ENCODE measurements at regions not wholly inside any gene's neighbourhood (a gene's known extent, or its start where the extent isn't known, plus 50 kb on each side); places are given as distances from the start of the nearest gene placed in this dataset.

DNA sequence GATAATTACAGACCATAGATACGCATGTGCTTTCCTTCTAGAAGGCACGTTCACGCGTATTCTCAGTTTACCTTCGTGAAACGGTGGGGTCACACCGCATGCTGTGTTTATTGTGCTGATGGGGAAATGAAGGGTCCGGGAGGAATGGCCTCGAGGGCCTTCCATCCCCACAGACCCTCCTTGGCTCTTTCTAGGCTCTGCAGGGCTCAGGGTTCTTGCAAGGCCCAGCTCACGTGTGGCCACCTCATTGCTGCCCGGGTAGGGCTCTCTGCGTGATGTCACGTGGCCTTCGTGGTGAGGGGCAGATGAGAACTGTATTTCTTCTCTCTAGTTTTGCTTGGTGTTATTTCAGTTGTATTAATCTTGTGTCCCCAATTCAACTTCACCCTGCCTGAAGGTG lies 133.5 kb upstream of the ALKAL2 start:
- TF ChIP-seq GLIS3 (CRISPR knock-in tag; IDR thresholded peaks at IDR 0.05) (no peak), ESRRG (CRISPR knock-in tag; IDR thresholded peaks at IDR 0.05) (no peak), ZNF70 (CRISPR knock-in tag; IDR thresholded peaks at IDR 0.05) (no peak), ZC3H10 (CRISPR knock-in tag; IDR thresholded peaks at IDR 0.05) (no peak), ZNF565 (CRISPR knock-in tag; conservative IDR thresholded peaks at IDR 0.05; ENCODE audit: low read depth) (no peak), ZFP30 (CRISPR knock-in tag; IDR thresholded peaks at IDR 0.05) (no peak), ISL1 (CRISPR knock-in tag; IDR thresholded peaks at IDR 0.05) (no peak), TOX (CRISPR knock-in tag; IDR thresholded peaks at IDR 0.05; ENCODE audit: borderline replicate concordance) (no peak), ARNTL (CRISPR knock-in tag; IDR thresholded peaks at IDR 0.05; ENCODE audit: borderline replicate concordance, low read depth) (no peak), SNAI2 (CRISPR knock-in tag; IDR thresholded peaks at IDR 0.05) (no peak)
- TF ChIP-seq, protein P1, sequence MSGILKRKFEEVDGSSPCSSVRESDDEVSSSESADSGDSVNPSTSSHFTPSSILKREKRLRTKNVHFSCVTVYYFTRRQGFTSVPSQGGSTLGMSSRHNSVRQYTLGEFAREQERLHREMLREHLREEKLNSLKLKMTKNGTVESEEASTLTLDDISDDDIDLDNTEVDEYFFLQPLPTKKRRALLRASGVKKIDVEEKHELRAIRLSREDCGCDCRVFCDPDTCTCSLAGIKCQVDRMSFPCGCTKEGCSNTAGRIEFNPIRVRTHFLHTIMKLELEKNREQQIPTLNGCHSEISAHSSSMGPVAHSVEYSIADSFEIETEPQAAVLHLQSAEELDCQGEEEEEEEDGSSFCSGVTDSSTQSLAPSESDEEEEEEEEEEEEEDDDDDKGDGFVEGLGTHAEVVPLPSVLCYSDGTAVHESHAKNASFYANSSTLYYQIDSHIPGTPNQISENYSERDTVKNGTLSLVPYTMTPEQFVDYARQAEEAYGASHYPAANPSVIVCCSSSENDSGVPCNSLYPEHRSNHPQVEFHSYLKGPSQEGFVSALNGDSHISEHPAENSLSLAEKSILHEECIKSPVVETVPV (CRISPR knock-in tag; IDR thresholded peaks at IDR 0.05) = no peak
- TF ChIP-seq, protein P2, sequence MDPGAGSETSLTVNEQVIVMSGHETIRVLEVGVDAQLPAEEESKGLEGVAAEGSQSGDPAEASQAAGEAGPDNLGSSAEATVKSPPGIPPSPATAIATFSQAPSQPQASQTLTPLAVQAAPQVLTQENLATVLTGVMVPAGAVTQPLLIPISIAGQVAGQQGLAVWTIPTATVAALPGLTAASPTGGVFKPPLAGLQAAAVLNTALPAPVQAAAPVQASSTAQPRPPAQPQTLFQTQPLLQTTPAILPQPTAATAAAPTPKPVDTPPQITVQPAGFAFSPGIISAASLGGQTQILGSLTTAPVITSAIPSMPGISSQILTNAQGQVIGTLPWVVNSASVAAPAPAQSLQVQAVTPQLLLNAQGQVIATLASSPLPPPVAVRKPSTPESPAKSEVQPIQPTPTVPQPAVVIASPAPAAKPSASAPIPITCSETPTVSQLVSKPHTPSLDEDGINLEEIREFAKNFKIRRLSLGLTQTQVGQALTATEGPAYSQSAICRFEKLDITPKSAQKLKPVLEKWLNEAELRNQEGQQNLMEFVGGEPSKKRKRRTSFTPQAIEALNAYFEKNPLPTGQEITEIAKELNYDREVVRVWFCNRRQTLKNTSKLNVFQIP (CRISPR knock-in tag; IDR thresholded peaks at IDR 0.05; ENCODE audit: borderline replicate concordance, low read depth) = no peak
- ATAC-seq = no peak

DNA sequence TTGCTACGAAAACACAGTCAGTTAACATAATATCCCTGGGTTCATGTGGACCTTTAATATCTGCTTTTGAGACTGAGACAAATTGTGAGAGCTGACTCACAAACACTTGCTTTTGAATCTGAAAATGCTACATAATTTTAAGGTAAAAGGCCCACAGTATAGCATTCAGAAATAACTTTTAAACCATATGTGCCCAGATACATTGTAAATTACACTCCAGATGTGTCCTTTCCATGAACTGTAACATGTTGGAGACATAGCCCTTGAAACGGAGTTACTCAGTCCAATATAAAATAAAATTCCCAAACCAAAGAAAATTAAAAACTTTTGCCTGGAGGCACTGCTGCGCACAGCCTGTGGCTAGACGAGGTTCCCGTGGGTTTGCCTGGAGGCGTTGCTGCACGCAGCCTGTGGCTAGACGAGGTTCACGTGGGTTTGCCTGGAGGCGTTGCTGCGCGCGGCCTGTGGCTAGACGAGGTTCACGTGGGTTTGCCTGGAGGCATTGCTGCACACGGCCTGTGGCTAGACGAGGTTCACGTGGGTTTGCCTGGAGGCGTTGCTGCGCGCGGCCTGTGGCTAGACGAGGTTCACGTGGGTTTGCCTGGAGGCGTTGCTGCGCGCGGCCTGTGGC lies 131.9 kb upstream of the ALKAL2 start:
- ATAC-seq = no peak
- TF ChIP-seq ARNTL (CRISPR knock-in tag; IDR thresholded peaks at IDR 0.05; ENCODE audit: borderline replicate concordance, low read depth) = no peak
- TF ChIP-seq TOX (CRISPR knock-in tag; IDR thresholded peaks at IDR 0.05; ENCODE audit: borderline replicate concordance) = no peak
- TF ChIP-seq TCF4 (CRISPR knock-in tag; IDR thresholded peaks at IDR 0.05; ENCODE audit: borderline replicate concordance) = no peak
- TF ChIP-seq SNAI2 (CRISPR knock-in tag; IDR thresholded peaks at IDR 0.05) = no peak
- TF ChIP-seq ISL1 (CRISPR knock-in tag; IDR thresholded peaks at IDR 0.05) = no peak
- no peak for TF ChIP-seq CSDC2 (CRISPR knock-in tag; IDR thresholded peaks at IDR 0.05)
- no peak for TF ChIP-seq ESRRG (CRISPR knock-in tag; IDR thresholded peaks at IDR 0.05)
- no peak for TF ChIP-seq ZFP30 (CRISPR knock-in tag; IDR thresholded peaks at IDR 0.05)

DNA sequence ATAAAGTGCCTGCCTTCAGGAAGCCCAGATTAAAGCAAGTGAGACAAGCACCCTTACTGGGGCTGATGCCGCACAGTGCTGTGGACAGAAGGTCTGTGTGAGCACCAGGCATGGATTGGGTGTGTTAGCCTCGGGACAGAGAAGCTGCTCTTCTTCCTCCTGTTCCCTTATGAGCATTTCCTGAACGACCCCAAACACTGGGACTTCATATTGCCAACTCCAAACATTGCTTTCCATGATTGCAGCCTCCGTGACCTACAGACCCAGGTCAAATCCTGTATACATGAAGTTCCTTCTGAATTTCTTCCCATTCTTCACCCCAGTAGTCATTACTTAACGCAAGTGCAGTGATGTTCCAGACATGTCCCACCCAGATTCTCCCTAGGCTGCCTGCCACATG lies 129.8 kb upstream of the ALKAL2 start:
- ATAC-seq = no peak
- no peak for TF ChIP-seq SNAI2 (CRISPR knock-in tag; IDR thresholded peaks at IDR 0.05)
- no peak for TF ChIP-seq BACH2 (CRISPR knock-in tag; IDR thresholded peaks at IDR 0.05; ENCODE audit: borderline replicate concordance)
- TF ChIP-seq PPARA (CRISPR knock-in tag; IDR thresholded peaks at IDR 0.05; ENCODE audit: borderline replicate concordance) = no peak
- no peak for TF ChIP-seq ZNF565 (CRISPR knock-in tag; conservative IDR thresholded peaks at IDR 0.05; ENCODE audit: low read depth)
- no peak for TF ChIP-seq ZFP3 (CRISPR knock-in tag; IDR thresholded peaks at IDR 0.05)
- TF ChIP-seq ZC3H10 (CRISPR knock-in tag; IDR thresholded peaks at IDR 0.05) = no peak
- TF ChIP-seq, protein P2 (CRISPR knock-in tag; IDR thresholded peaks at IDR 0.05; ENCODE audit: borderline replicate concordance, low read depth) = no peak
- no peak for TF ChIP-seq RARB (CRISPR knock-in tag; IDR thresholded peaks at IDR 0.05)
- TF ChIP-seq, protein P1 (CRISPR knock-in tag; IDR thresholded peaks at IDR 0.05) = no peak
- no peak for TF ChIP-seq ZNF70 (CRISPR knock-in tag; IDR thresholded peaks at IDR 0.05)

DNA sequence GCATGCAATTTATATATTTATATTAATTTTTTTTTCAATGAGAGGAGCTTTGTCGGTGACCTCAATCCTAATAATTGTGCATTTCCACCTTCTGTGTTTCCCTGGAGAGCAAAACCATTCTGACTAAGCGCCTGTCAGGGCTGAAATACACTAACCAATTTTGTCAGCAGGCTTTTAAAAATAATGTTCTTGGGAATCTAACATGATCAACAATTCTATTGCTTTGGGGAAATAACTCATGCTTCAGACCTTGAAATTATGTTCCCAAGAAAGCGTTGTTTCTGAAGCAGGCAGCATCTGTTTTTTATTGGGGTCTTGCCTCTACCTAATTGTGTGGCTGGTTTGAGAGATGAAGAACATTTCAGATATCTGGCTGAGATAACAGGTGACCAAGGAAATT lies 129.1 kb upstream of the ALKAL2 start:
- no peak for ATAC-seq
- TF ChIP-seq, protein P1 (CRISPR knock-in tag; IDR thresholded peaks at IDR 0.05) = no peak
- no peak for TF ChIP-seq ISL1 (CRISPR knock-in tag; IDR thresholded peaks at IDR 0.05)
- no peak for TF ChIP-seq CSDC2 (CRISPR knock-in tag; IDR thresholded peaks at IDR 0.05)
- TF ChIP-seq, protein P2 (CRISPR knock-in tag; IDR thresholded peaks at IDR 0.05; ENCODE audit: borderline replicate concordance, low read depth) = no peak
- TF ChIP-seq ZNF8 (CRISPR knock-in tag; IDR thresholded peaks at IDR 0.05) = no peak
- no peak for TF ChIP-seq ZFP3 (CRISPR knock-in tag; IDR thresholded peaks at IDR 0.05)
- no peak for TF ChIP-seq BACH2 (CRISPR knock-in tag; IDR thresholded peaks at IDR 0.05; ENCODE audit: borderline replicate concordance)
- TF ChIP-seq, protein P3, sequence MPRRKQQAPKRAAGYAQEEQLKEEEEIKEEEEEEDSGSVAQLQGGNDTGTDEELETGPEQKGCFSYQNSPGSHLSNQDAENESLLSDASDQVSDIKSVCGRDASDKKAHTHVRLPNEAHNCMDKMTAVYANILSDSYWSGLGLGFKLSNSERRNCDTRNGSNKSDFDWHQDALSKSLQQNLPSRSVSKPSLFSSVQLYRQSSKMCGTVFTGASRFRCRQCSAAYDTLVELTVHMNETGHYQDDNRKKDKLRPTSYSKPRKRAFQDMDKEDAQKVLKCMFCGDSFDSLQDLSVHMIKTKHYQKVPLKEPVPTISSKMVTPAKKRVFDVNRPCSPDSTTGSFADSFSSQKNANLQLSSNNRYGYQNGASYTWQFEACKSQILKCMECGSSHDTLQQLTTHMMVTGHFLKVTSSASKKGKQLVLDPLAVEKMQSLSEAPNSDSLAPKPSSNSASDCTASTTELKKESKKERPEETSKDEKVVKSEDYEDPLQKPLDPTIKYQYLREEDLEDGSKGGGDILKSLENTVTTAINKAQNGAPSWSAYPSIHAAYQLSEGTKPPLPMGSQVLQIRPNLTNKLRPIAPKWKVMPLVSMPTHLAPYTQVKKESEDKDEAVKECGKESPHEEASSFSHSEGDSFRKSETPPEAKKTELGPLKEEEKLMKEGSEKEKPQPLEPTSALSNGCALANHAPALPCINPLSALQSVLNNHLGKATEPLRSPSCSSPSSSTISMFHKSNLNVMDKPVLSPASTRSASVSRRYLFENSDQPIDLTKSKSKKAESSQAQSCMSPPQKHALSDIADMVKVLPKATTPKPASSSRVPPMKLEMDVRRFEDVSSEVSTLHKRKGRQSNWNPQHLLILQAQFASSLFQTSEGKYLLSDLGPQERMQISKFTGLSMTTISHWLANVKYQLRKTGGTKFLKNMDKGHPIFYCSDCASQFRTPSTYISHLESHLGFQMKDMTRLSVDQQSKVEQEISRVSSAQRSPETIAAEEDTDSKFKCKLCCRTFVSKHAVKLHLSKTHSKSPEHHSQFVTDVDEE (CRISPR knock-in tag; IDR thresholded peaks at IDR 0.05) = no peak
